Right kidney (tissue), 1 donor: ENCODE measurements at regions not wholly inside any gene's neighbourhood (a gene's known extent, or its start where the extent isn't known, plus 50 kb on each side); places are given as distances from the start of the nearest gene placed in this dataset.
"Not testable (repeated sequence)": the region's sequence is repeated elsewhere in the genome, so short reads cannot be mapped to it uniquely, and the experiment has no call there.

Experiments used
- DNase-seq: peaks from one replicate; pipeline ENCODE4 v3.0.0-alpha.2; 2016

DNA sequence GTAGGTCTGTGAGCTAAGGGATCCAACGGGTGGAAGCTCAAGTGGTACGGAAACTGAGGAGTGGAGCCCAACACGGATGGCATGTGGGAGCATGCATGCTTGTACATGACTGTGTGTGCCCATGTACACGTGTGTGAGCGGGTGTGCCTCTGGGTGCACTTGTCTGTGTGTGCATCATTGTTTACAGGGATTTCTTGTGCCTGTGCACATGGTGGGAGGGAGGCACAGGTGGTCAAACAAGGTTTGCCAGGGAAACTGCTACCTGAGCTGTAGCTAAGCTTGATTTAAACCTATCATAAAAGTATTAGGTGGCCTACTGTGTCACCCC lies 122.5 kb upstream of the MAMLD1 start:
- DNase-seq = no peak

DNA sequence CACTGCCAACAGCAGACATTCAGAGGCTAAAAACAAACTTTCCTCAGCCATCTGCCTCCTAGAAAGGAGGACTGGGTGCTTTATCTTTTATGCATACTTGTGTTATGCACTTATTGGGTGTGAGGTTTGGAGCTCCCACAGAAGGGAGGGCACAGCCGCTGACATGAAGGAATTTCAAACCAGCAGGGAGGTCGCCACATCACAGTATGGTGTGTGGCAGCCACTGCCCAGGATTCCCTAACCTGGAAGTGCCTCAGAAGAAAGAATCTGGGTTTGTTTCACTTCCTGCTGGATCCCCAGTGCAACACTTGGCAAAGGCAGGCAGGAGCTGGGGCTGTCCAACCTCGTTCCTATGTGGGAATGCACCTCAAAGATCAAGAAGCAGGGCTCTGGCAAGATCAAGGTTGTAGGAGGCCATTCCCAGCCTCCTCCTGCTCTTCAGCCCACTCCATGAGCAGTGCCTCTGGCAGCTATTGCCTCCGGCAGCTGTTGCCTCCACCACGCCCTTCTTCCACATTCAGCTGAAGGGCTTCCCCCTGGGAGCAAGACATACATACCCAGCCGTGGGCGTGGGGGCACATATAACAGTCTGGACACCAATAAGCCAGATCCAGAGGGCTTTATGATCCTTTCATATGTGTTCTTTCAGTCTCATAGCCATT lies 109.0 kb upstream of the MAMLD1 start:
- DNase-seq = no peak

DNA sequence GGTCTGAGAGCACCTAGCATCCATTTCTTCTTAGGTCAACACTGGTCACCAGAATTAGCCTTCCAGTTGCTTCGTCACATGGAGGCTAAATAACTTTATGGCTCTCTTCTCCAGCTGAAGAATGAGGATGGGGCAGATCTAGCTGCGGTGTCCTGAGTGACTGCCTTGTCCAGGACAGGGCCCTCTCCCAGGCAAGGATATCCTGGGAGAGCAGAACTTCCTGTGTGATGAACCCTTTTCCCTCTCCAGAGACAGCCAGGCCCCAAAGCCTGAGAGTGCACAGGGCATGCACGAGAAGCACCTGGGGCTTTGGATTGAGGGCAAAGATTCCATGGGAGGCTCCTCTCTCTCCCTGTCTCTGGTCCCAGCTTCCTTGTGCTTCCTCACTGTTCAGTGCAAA lies 108.2 kb upstream of the MAMLD1 start:
- no peak for DNase-seq

DNA sequence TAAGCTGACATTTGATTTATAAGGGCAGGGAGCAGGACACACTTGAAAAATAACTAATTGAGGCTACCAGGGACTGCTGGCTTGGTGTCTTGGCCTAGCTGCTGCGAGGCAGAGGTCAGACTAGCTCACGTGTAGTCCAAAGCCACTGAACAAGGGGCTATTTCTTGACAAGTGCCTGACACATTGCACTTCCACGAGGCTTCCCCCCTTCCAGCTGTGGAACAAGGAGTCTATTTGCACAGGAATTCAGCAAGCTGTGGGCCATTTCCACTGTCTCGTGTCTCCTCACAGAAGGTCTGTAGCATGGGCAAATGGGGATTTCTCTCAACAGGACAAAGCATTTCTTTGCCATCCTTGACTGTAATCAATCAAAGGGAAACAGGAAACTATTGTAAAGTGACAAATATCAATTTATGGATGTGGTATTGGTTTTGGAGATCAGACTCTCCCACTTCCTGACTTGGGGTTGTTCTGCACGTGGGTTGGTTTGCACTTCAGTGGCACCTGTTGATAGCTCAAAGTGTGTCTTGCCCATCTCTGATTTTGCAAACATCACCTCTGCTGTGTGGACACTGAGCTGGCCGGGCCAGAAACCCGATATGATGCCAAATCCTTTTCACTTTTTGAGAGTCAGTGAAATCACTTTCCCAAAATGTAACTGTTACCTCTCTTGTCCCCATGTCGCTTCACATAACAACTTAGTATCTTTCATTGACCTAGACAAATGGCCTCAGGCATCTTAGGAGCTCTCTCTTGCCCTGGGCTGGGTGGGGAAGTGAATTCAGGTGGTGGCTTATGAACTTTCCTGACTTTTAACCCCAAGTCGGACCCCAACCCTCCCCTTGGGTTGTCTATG lies 107.4 kb upstream of the MAMLD1 start:
- no peak for DNase-seq

DNA sequence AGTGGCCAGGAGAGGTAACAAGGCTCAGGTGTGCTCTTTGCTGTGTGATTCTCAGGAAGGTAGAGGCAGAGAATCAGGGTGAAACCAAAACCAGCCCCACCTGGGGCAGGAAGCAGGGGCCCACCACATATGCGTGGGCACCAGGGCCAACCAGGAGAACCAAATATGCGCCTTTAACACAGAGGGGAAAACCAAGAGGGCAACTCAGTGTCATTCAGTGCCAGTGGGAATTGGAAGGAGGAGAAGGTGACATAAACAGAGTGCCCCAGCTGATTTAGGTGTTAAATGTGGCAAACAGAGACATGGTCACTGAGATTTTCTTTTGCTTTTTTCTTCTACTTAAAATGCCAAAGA lies 106.8 kb upstream of the MAMLD1 start:
- DNase-seq = no peak

DNA sequence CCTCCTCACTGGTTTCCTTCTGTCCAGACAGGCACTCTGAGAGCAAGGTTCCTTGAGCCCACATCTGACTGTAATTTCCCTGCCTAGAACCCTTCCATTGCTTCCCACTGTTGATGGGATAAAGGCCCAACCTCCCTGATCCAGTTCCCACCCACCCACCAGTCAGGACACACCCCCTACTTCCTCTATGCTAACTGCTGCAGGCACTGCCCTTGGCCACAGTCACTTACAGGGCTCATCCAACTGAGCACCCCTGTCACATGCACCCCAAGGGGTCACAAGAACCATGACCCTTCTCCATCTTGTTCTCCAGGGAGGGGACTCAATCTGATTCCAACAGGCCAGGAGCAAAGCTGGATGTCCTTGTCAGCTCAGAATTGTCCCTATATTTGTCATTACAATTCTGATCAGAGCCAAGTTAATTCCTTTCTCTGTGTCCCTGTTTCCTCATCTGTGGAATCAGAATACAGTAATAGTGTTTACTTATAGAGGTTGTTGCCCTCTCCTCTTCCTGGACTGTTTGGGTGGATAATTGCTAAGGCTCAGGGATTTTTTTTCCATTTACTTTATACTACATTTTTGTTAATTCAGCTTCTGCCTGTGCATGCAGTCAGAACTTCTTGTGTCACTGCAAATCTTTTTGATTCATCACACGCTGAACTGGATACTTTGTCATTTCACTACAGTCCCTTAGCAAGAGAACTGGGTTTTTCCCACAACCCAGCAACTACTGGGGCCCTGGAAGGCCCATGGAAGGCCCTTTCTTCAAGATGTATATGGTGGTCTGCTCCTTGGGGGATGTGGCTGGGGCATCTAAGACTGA lies 105.6 kb upstream of the MAMLD1 start:
- DNase-seq = no peak

DNA sequence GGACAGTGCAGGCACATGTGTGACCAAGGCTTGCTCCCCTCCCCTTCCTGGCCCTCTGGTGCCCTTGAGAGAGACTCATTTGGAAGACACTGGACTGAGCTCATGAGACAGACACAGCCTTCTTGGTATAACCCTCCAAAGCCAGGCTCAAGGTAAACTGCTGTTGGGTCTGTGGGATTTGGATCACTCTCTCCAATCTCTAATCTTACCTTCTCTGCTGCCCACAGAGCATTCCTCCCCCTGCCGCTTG lies 105.0 kb upstream of the MAMLD1 start:
- no peak for DNase-seq

DNA sequence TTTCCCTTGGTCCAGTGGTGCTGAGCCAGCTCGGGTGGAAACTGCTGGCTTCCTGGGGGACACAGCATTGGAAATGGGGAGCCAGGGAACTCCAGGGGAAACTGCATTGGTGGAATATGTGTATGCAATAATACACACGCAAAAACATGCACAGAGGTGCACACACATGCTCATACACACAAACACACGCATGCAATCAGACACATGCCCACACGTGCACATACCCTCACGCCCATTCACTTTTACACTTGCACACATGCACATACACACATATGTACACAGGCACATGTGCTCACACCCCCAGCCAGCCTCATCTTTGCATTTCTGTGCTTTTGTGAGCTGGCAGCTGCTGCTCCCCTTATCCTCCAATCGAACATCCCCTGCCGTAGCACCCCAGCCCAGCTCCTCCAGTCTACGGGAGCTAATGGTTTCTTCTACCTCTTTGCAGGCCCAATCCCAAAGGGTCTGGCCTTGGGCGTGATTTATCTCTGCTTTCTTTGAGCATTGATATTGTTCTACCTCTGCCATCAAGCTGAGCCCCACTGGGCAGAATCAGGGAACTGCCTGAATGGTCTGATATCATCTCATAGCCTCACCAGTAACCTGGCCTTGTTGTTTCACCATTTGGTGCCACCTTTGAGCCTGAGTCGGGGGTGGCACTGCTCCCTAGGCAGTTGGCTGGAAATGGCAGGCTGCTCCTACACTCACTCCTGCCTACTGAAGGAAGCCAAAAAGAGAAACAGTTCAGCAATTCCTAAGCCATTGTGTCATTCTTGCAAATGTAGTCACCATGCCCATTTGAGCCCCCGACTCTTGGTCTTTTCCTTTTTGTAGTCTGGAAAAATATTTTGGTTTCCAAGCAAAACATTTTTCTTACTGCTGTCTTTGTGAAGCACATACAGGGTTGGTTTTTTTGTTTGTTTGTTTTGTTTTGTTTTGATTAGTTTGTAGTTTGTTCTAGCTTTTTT lies 104.4 kb upstream of the MAMLD1 start:
- DNase-seq = no peak

DNA sequence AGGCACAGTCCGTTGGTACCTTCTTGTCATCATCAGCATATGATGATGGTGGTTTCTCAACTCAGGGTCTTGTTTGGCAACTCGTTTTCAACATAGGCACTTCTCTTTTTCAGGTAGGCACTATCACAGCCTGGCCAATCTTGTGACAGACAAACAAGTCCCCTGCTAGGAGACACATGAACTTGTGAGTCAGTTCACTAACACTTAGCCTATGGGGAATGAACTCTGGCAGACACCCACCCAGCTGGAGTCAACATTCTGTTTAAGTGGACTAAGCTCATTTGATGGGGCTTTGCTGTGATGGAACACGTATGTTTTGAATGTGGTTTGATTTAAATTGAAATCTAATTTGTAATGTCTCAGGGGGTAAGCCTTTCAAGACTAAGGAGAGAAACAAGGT lies 100.7 kb upstream of the MAMLD1 start:
- no peak for DNase-seq

DNA sequence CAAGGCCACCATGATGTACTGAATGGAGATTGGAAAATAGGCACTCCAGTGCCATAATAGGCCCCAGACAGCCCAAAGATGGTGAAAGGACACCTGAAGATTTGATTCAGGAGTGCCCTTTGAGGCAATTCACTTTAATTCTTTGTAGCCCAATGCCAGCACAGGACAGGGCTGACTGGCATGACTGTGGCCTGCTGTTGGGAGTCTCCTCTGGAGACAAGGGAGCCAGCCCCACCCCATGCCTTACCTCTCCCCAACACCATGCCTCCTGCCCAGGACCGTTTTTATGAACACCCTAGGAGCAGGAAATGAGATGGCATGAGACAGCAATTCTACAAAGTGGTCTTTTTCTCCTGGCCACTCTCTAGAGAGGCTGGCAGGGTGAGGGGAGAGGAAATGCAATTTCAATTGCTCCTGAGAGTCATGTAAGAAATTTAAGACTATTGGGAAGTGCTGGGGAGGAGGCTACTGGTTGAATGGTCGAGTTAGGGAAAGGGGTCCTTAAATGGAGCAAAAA lies 94.2 kb upstream of the MAMLD1 start:
- DNase-seq = no peak

DNA sequence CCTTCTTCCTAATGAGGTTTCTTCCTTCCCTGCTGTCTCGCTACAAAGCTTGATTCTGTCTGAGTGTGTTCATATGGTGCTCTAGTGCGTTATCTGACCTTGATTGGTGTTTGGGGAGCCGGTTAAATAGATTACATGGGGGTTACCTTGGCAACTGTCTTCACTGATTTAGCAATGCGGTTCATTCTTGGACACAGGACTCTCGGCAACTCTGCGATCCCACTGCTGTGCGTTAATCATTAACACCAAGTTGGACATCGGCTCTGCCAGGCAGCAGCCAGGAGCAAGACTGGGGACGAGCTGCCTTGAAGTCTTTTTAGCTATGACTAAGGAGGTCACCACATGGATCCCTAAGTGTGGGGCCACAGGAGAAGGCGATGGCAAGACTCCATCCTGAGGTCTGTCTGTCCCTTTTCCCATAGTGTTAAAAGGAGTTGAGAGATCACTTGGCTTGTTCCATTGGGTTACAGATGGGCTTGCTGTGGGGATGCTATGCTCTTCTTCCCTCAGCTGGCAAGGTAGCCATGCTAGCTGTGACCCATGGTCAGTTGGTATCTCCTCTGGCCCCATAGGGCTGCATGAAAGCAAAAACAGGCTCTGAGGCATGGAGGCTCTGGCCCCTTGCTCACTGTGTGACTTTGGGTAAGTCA lies 93.4 kb upstream of the MAMLD1 start:
- peak; percentile 16 for DNase-seq

DNA sequence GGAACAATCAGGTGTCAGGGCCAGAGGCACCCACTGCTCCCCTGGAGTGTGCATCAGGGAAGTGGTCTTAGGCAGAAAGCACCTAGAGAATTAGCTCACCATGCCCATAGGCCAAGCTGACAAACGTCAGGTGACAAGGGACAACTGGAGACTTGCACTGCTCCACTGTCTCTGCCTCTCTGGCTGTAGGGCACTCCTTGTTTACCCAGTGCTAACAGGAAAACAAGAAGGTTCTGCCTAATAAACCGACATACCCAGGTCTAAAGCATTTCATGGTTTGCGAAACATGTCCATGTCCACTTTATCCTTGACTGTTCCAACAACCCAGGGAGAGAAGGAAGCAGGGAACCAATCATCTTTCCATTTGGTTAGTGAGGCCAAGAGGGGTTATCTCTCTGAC lies 92.5 kb upstream of the MAMLD1 start:
- no peak for DNase-seq

DNA sequence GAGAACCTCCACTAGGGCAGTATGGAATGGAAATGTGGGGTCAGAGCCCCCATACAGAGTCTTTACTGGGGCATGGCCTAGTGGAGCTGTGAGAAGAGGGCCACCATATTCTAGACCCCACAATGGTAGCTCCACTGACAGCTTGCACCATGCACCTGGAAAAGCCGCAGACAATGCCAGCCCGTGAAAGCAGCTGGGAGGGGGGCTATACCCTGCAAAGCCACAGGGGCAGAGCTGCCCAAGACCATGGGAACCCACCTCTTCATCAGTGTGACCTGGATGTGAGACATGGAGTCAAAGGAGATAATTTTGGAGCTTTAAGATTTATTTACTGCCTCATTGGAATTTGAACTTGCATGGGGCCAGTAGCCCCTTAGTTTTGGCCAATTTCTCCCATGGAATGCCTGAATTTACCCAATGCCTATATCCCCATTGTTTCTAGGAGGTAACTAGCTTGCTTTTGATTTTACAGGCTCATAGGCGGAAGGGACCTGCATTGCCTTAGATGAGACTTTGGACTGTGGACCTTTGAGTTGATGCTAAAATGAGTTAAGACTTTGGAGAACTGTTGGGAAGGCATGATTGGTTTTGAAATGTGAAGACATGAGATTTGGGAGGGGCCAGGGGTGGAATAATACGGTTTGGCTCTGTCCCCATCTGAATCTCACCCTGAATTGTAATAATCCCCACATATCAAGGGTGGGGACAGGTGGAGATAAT lies 89.4 kb upstream of the MAMLD1 start:
- DNase-seq = not testable (repeated sequence)

DNA sequence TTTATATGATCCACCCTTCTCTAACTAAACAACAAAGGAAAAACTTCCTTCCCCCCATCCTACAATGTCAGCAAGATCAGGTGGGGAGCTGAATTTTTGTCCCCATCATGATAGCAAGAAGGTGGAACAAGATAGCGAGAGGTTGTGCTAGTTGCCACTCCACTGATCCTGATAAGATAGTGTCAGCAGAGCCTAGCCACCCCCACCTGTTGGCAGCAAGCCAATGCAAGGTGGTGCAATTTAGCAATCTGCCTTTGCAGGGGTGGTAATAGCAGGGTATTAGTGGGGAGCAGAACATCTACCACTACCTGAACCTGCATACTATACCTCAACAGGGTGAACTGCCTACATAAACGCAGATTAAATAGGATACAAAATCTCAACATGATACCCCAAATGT lies 80.2 kb upstream of the MAMLD1 start:
- no peak for DNase-seq

DNA sequence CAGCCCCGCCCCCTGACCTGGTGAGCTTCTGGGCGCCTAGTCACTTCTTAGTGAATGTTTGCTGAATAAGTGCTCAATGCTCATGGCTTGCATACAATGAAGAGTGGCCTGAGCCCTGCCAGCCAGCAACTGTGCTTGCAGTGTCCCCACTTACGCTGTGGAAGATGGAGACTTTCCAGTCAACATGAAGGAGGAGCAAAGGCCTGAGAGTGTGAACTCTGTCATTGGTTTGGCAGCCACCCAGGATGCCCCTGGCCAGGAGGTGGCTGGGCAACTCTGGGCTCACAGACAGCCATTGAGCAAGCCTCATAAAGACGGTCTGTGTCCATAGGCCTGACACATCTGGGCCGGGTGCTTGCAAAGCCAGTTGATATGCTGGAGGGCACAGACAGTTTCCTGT lies 72.1 kb upstream of the MAMLD1 start:
- no peak for DNase-seq

DNA sequence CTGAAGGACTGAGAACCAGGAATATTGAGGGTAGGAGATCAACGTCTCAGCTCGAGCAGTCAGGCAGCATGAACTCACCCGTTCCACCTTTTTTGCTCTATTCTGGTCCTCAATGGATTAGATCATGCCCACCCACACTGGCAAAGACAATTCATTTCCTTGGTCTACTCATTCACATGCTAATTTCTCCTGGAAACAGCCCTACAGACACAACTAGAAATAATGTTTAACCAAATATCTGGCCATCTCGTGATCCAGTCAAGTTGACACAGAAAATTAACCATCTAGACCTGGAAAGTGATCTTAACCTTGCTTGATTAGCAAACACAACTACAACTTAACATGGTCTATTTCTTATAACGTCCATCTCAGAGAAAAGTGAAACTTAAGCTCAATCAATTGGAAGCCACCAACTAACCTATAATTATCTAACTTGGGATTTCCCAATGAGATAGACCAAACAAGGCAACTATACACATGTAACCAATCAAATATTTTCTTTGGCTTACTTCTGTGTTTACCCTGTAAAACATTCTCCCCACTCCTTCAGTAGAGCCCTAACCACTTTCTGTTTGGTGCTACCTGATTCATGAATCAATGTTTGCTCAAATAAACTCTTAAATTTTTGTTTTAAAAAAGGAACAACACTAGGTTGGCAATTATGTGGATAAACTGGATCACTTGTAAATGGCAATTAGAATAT lies 69.7 kb upstream of the MAMLD1 start:
- no peak for DNase-seq

DNA sequence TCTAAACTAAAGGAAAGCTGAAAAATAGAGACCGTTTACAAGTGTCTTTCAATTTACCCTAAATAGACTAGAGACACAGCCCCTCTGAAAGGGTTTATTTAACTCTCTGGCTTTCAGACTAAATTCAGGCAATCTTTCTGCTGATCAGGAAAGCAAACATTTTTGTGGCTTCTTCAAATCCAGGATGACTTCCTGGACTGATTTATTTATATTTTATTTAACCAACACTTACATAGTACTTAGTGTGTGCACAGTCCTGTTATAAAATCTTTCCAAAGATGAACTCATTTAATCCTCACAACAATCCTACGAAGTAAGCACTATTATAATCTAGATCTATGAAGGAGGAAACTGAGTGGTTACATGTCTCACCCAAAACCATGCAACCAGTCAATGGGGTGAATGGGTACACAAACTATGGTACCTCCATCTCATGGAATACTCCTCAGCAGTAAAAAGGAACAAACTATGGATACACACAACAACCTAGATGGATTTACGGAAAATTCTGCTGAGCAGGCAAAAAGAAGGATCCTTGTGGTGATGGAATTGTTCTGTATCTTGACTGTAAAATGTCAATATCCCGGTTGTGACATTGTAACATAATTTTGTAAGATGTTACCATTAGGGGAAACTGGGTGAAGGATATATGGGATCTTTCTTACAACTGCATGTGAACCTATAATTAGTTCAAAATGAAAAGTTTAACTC lies 64.1 kb upstream of the MAMLD1 start:
- no peak for DNase-seq

DNA sequence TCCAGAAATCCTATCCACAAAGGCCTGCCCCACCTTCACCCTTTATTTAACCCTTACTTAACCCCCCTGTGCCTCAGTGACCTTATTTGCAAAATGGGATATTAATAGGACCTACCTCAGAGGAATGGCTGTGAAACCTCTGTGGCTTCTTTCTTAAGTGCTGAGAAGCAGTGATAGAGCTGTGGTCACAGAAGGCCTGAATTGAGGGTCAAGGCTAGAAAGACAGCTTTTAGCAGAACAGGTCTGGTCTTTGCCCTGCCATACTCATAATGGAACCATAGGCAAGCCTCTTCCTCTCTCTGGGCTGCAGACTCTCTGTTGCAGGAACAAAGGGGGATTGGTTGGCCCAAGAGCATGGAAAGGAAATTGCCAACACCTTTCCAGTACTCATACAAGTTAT lies 63.5 kb upstream of the MAMLD1 start:
- DNase-seq = no peak

DNA sequence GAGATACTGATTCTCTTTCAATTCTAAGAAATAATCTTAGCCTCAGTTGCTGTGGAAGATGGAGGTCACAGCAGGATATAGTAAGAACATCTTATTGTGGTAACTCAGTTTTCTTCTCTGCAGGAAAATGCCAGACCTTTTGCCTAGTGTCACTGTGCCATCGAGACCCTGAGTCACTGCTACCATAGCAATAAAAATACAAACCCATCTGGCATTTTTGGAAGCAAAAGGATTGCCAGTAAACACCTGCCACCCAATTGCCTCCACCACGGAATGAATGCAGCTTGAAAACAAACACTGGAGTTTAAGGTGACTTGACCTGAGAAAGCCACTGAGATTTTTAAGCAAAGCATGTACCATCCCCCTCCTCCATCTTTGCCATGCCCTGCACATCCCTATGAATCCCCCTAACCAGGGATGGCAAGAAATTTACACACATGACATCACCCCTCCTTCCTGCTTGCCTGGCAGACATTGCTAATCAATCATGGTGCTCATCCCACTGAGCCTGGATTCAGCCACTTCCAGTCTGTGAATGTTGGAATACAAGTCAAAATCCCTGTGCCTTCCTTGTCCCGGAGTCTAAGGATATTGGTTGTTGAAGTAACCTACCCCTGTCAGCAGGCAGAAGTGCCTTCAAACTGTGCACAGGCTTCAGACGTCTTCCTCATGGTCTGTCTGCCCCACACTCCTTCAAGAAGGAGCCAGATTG lies 59.6 kb upstream of the MAMLD1 start:
- no peak for DNase-seq
